Esophagus squamous epithelium (tissue), 4 donors: ENCODE measurements at regions not wholly inside any gene's neighbourhood (a gene's known extent, or its start where the extent isn't known, plus 50 kb on each side); places are given as distances from the start of the nearest gene placed in this dataset.

ENCODE experiments used
- CTCF ChIP-seq, 6 experiments: fragments of 450-650 bp in 4 of 6; fragments of 200-600 bp in 2 of 6; sonication (generic) in 2 of 6; IDR thresholded peaks; one replicate each; pipeline ENCODE4 v1.5.1; 2016 to 2019; ENCODE audit warnings: antibody characterized with exemption in 6 of 6, mild to moderate bottlenecking in 4 of 6, moderate library complexity in 4 of 6
- POLR2A ChIP-seq, 4 donors: fragments of 450-650 bp; IDR thresholded peaks; one replicate each; pipeline ENCODE4 v1.6.1; 2017; ENCODE audit warnings: antibody characterized with exemption in 4 of 4, mild to moderate bottlenecking in 4 of 4, moderate library complexity in 3 of 4

DNA sequence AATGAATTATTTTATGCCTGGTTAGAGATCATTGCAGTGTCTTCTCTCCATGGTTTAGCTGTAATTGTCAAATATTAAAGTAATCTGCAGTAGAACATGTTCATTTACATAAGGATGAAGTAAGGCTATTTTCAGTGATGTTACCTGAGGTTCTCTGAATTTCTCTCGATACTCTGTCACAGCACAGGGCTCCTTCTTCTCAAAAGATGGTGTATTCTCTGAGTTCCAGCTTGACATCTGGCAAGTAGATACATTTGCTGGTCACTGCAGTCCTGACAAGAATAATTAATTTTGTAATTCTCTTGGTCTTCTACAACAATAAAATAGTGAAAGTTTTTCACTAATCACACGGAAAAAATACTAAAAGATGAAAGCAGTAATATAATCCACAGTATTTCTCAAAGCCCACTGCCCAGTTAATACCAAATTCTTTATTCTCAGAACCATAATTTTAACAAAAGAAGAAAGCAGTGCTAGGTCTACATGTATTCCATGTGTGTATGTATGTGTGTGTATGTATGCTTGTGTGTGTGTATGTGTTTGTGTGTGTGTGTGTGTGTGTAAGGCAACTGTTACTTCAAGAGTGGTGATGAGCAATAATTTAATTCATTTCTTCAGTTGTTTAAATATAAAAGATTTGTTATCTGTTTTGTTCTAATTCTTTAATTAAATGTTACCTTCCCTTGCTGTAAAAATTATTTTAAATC is 1165.5 kb upstream of the SLC39A10 start:
- TF ChIP-seq CTCF (IDR thresholded peaks at IDR 0.05) (no peak), POLR2A (IDR thresholded peaks at IDR 0.05) (no peak)
